ENCODE measurements at regions not wholly inside any gene's neighbourhood (a gene's known extent, or its start where the extent isn't known, plus 50 kb on each side); places are given as distances from the start of the nearest gene placed in this dataset.

DNA sequence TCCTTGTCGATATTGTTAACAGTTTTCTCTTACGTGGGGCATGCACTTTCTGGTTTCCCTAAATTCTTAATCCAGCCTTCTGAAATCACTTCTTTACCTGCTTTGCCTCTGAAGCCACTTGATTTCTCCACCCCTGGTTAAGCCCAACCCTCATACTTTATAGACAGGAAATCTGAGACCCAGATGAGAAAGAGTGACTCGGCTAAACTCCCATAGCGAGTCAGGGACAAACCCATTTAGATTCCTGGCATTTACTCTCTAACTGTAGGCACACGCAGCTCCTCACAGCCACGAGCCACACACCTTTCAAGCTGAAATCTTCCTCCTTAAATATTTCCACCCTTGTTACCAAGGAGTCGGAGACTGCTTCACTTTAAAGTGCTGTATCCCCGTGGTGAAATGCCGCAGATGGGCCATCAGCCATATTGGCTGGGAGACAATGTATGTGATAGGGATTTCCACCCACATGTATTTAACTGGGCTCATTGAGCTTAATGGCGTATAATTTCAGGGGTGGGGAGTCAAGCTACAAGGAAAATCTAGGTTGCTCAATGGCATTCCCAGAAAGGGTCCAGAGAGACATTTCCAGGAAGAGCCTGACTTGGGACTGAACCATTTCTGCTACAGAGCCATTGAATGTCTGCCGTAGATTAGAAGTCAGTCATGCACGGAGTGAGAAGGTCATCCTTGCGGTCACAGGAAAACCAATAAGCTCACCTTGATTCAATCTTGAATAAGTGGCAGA, 49.9 kb upstream of the GRK3 start:
- H3K4me3 ChIP-seq, result no peak overlapping the region
- H3K27ac ChIP-seq, result no peak overlapping the region
- H3K36me3 ChIP-seq, result peaks cover 0 to 6% of the 10 kb centered on the region in 2 donors
- intact Hi-C loops (cut with DNase I), result no loop called here
- no peaks in the 10 kb centered on the region for H3K9me3 ChIP-seq
- H3K4me1 ChIP-seq, result no peaks in the 10 kb centered on the region
- H3K27me3 ChIP-seq, result no peaks in the 10 kb centered on the region
- no peak for DNase-seq (ENCODE audit: low spot score in 2 of 2)
- TF ChIP-seq, protein P1, sequence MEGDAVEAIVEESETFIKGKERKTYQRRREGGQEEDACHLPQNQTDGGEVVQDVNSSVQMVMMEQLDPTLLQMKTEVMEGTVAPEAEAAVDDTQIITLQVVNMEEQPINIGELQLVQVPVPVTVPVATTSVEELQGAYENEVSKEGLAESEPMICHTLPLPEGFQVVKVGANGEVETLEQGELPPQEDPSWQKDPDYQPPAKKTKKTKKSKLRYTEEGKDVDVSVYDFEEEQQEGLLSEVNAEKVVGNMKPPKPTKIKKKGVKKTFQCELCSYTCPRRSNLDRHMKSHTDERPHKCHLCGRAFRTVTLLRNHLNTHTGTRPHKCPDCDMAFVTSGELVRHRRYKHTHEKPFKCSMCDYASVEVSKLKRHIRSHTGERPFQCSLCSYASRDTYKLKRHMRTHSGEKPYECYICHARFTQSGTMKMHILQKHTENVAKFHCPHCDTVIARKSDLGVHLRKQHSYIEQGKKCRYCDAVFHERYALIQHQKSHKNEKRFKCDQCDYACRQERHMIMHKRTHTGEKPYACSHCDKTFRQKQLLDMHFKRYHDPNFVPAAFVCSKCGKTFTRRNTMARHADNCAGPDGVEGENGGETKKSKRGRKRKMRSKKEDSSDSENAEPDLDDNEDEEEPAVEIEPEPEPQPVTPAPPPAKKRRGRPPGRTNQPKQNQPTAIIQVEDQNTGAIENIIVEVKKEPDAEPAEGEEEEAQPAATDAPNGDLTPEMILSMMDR (IDR thresholded peaks at IDR 0.05), result no peak

Measured in ascending aorta (tissue), 2 donors.